GM19023 (cell line): ENCODE measurements at regions not wholly inside any gene's neighbourhood (a gene's known extent, or its start where the extent isn't known, plus 50 kb on each side); places are given as distances from the start of the nearest gene placed in this dataset.

Source experiments
- ATAC-seq: cut with Tn5 transposase; IDR thresholded peaks from one replicate; pipeline ENCODE4 v1.9.1; 2021; ENCODE audit warnings: mild to moderate bottlenecking, moderate library complexity; ENCODE audit not compliant: unreplicated experiment

GRCh38 chr7:124692425-124692824 lies 73.2 kb downstream of the GPR37 start:
- no peak for ATAC-seq

GRCh38 chr7:124690840-124691239 lies 74.8 kb downstream of the GPR37 start:
- no peak for ATAC-seq

GRCh38 chr7:124689931-124690330 lies 75.7 kb downstream of the GPR37 start:
- ATAC-seq = no peak

GRCh38 chr7:124689523-124689922 lies 76.1 kb downstream of the GPR37 start:
- no peak for ATAC-seq

GRCh38 chr7:124688991-124689390 lies 76.6 kb downstream of the GPR37 start:
- no peak for ATAC-seq

- no peak for ATAC-seq
Observed at GRCh38 chr7:124686543-124687171, 78.9 kb downstream of the GPR37 start.

- no peak for ATAC-seq
Observed at GRCh38 chr7:124681946-124682345, 83.6 kb downstream of the GPR37 start.

GRCh38 chr7:124680304-124680703 lies 85.3 kb downstream of the GPR37 start:
- no peak for ATAC-seq

GRCh38 chr7:124679586-124680225 lies 85.9 kb downstream of the GPR37 start:
- ATAC-seq = no peak

- no peak for ATAC-seq
Observed at GRCh38 chr7:124679146-124679545, 86.4 kb downstream of the GPR37 start.

GRCh38 chr7:124674451-124674850 lies 91.1 kb downstream of the GPR37 start:
- no peak for ATAC-seq

- ATAC-seq = no peak
Observed at GRCh38 chr7:124672011-124672410, 93.6 kb downstream of the GPR37 start.

- no peak for ATAC-seq
Observed at GRCh38 chr7:124667312-124668153, 98.1 kb downstream of the GPR37 start.

- no peak for ATAC-seq
Observed at GRCh38 chr7:124662937-124663336, 102.7 kb downstream of the GPR37 start.

- ATAC-seq = no peak
Observed at GRCh38 chr7:124662372-124662771, 103.2 kb downstream of the GPR37 start.

- no peak for ATAC-seq
Observed at GRCh38 chr7:124655990-124656389, 109.6 kb downstream of the GPR37 start.

GRCh38 chr7:124652237-124652636 lies 113.4 kb downstream of the GPR37 start:
- no peak for ATAC-seq

GRCh38 chr7:124651136-124651535 lies 114.5 kb downstream of the GPR37 start:
- ATAC-seq = no peak

GRCh38 chr7:124649397-124650014 lies 116.1 kb downstream of the GPR37 start:
- no peak for ATAC-seq

- ATAC-seq = no peak
Observed at GRCh38 chr7:124647630-124648306, 117.8 kb downstream of the GPR37 start.

- ATAC-seq = no peak
Observed at GRCh38 chr7:124645704-124646103, 119.9 kb downstream of the GPR37 start.
